HG03060 (cell line): ENCODE measurements at regions not wholly inside any gene's neighbourhood (a gene's known extent, or its start where the extent isn't known, plus 50 kb on each side); places are given as distances from the start of the nearest gene placed in this dataset.

Experiments
- ATAC-seq: cut with Tn5 transposase; IDR thresholded peaks from one replicate; pipeline ENCODE4 v1.9.1; 2021; ENCODE audit warnings: low read depth, moderate number of reproducible peaks; ENCODE audit not compliant: unreplicated experiment

GRCh38 chr2:217293607-217294006 lies 433.7 kb upstream of the TNP1 start:
- no peak for ATAC-seq

DNA sequence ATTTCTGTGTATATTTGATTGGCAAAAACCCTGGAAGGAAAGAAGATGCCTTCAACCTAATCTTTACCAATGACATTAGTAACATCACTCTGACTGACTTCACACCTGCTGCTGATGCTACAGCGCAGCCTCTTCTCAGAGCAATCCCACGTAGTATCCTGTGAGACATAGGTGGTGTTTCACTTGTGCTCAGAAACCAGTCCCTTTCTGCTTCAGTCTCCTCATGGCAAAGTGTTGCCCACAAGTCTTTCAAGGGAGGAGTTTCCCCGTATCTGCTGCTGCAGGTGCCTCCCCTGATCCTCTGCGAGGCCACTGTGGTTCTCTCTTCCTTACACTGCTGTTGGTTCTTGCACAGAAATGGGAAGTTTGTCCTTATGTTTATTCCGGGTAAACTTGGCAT lies 433.2 kb upstream of the TNP1 start:
- ATAC-seq = no peak

DNA sequence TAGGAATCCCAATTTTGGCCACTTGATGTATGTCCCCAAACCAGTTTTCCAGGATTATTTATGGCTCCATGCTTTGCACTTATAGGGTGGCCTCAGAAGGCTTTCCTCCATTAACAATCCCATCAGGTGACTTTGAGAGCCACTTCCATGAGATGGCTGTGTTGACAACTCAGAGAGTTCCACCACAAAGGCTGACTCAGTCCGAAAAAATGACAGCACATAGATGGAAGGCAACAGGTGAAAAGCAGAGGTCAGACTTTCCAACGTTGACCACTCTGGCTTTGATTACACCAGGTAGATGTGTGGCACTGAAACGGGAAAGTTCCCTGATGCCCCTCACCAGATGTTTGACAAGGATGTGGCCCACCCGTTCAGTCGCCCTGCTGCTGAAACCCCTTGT lies 431.4 kb upstream of the TNP1 start:
- no peak for ATAC-seq

- ATAC-seq = no peak
These were observed 430.6 kb upstream of the TNP1 start for GRCh38 chr2:217290467-217290866.

DNA sequence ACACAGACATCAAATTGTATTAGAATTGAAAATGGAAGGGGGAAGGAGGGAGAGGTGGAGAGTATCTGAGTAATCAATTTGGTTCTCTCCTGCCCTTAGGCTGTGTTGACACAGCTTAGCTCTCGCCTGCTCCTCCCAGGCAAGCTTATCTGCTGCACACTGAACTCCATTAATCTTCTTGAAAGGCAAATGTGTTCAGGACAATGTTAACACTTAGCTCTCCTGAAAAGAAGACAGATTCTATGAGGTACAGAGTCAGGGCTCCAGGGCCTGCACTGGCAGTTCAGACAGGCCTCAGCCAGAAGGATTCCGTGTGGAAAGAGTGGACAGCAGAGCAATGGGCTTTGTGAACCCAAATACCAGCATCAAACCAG lies 430.0 kb upstream of the TNP1 start:
- no peak for ATAC-seq

DNA sequence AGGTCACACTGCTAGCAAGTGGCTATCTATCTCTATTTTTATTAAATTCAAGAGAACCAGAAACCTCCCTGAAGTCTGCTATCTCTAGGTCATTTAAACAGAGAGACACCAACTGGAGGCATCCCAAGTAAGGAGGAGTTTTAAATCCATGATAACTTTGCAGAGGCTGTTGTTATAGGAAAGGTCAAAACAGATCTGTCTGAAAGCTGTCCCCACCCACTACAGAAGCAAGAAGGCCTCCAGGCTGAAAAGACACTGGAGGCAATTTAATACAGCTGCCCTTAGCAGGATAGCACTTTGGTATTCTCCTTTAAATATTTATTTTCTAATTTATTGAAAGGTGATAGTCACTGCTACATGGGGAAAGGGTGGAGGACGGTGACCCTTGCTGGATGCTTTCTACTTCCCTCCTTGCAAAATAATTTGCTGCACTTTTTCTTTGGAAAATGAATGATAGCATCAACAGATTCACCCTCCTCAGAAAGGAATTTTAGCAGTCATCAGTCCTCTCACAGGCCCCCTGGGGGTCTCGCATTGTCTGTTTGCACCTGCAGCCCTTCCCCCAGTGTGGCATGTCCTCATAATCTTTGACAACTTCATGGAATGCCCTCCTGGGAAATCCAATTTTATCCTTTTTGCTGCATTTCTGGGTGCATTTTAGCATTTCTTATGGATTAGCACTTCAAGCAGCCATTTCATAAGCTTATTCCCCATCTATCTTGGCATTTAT lies 429.5 kb upstream of the TNP1 start:
- ATAC-seq = no peak

GRCh38 chr2:217288472-217289063 lies 428.7 kb upstream of the TNP1 start:
- no peak for ATAC-seq

DNA sequence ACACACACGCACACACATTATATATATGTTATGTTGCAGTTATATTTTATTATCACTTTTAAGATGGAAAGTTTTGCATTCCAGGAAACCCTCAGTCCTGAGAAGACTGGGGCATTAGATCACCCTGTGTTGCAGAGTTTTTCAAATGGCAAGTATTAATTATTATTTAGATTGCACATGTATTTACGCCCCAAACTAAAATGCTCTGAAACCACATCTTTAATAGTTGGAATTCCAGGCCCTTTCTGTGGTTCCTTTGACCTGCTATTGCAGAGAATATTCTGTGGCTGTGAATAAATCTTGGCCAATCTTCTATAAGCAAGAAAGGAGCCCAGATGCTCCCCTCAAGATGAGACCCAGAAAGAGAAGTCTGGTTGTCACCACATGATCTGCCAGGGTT lies 427.0 kb upstream of the TNP1 start:
- no peak for ATAC-seq

GRCh38 chr2:217285926-217286325 lies 426.1 kb upstream of the TNP1 start:
- no peak for ATAC-seq

DNA sequence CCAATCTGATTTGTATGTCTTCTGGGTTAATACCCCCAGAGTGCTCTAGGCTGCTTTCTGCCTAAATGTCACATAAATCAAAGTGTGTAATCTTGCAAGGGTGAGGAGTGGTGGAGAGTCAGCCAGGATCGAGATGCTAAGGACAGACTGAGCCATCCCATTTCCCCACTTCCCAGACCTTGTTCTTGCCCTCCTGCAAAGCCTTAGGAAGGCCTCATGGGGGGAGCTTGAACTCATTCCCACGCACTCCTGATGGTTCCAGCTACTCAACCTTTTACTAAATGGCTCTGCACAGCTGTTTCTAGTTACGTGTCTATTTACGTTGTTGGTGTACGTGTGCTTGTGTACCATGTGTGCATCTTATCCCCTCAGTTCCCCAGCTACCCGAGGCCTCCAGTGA lies 423.6 kb upstream of the TNP1 start:
- no peak for ATAC-seq

GRCh38 chr2:217282531-217282930 lies 422.7 kb upstream of the TNP1 start:
- ATAC-seq = no peak

- ATAC-seq = no peak
These were observed 419.7 kb upstream of the TNP1 start for GRCh38 chr2:217279556-217279955.

DNA sequence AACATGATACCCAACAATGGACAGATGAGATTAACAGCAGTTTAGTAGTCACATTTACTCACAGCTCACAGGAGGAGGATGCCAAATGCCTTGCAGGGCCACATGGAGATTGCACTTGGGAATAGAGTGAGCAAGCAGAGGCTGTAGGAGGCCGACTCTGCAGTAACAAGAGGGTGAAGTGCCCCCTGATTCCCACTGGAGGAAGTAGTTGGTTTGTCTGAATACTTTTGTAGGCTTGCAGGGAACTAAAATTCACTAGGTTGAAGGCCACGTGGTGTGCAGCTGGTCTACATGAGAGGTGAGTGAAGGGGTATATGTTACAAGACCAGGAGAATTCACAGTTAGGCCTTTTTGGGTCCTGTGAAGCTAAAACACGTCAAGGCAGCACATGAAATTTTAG lies 419.3 kb upstream of the TNP1 start:
- no peak for ATAC-seq

- ATAC-seq = no peak
These were observed 418.0 kb upstream of the TNP1 start for GRCh38 chr2:217277646-217278398.

DNA sequence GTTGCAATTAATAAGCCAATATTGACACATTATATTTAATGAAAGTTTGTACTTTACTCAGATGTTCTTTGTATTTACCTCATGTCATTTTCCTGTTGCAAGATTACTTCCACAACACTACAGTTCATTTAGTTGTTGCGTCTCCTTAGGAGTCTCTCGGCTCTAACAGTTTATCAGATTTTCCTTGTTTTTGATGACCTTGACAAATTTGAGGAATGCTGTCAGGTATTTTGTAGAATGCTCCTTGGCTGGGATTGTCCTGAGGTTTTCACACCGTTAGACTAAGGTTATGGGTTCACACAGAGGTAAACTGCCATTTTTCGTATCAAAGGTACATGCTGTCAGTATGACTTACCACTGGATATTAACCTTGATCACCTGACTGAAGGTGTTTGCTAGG lies 416.6 kb upstream of the TNP1 start:
- no peak for ATAC-seq

- ATAC-seq = no peak
These were observed 415.2 kb upstream of the TNP1 start for GRCh38 chr2:217275091-217275490.

DNA sequence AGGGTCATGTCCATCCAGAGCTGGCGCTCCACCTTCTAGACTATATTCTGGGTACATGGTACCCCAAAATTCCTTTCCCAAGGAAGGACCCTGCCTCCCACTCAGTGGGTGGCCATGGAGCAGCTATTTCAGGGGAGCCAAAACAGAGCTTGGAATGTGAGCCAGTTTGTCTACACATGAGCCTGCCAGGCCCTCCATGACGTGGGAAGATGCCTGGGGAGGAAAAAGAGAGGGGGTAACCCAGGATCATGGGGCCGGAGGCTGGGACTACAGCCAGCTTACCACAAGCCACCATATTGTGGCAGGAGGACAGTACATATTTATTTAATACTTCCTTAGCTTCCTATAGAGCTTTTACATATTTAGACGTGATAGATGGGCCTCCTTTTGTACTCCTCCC lies 414.7 kb upstream of the TNP1 start:
- no peak for ATAC-seq

DNA sequence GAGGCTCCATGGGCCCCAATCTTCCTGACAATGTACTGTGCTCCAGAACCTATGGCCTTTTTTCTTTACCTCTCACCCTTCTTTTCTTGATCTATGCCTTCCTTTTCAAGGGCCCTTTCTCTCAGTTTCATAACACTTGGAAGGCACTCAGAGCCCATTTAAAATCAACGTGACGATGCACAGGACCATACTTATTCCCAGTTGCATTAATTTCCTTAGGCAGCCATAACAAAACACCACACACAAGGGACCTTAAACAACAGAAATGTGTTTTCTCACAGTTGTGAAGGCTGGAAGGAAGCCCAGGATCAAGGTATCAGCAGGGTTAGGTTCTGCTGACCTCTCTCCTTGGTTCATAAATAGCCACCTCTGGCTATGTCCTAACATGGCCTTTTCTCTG lies 414.0 kb upstream of the TNP1 start:
- ATAC-seq = no peak

DNA sequence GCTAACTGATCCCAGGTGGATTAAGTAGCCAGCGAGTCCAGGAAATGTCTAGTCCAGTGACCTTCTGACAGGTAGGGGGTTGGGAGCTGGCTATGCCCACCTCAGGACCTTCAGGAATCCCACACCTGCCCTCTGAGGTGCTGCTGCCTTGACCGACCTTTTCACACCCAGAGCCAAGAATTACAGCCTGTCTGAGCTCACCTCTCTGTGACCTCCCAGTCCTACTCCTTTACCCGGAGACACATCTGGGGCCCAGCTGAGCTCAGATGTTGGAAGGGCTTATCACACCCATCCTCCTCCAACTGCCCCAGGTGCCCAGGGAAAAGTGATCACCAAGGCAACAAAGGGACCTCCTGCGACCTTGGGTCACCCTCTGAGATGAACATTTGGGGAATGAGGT lies 413.3 kb upstream of the TNP1 start:
- no peak for ATAC-seq

- no peak for ATAC-seq
These were observed 411.9 kb upstream of the TNP1 start for GRCh38 chr2:217271813-217272212.

DNA sequence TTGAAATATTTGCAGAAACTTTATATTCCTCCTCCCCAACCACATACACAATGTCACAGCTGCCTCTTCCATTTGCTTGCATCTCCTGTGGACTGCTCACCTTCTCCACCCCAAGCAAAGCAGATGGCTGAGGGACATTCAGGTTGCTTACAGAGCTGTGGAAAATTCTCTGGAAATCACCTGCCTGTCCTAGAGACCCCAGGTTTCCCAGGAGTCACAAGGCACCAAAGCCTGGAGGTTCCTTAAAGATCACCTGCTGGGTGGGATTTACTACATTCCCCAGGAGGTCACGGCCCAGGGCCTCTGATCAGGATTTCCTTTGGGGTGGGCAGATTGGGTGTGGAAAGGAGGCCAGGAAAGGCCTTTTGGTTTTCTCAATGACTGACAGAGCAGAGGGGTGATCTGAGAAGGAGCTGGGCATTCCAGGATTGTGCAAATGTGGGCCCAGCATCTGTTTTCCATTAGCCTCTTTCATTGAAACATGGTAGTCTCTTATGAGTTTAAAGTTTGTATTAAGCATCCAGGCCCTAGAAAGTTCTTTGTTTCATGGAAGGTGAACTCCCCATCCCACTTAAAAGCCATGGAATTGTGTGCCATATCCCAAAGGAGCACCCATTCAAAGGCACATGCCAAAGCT lies 410.7 kb upstream of the TNP1 start:
- no peak for ATAC-seq
